SKM-1 (cell line): ENCODE measurements at regions not wholly inside any gene's neighbourhood (a gene's known extent, or its start where the extent isn't known, plus 50 kb on each side); places are given as distances from the start of the nearest gene placed in this dataset.

ENCODE experiments used
- DNase-seq: peaks from one replicate; lab custom pipeline; 2025; ENCODE audit not compliant: unreplicated experiment; lab: John Stamatoyannopoulos, UW

GRCh38 chr13:111513766-111514609, 193.5 kb downstream of the TEX29 start:
- DNase-seq, result no peak

DNA sequence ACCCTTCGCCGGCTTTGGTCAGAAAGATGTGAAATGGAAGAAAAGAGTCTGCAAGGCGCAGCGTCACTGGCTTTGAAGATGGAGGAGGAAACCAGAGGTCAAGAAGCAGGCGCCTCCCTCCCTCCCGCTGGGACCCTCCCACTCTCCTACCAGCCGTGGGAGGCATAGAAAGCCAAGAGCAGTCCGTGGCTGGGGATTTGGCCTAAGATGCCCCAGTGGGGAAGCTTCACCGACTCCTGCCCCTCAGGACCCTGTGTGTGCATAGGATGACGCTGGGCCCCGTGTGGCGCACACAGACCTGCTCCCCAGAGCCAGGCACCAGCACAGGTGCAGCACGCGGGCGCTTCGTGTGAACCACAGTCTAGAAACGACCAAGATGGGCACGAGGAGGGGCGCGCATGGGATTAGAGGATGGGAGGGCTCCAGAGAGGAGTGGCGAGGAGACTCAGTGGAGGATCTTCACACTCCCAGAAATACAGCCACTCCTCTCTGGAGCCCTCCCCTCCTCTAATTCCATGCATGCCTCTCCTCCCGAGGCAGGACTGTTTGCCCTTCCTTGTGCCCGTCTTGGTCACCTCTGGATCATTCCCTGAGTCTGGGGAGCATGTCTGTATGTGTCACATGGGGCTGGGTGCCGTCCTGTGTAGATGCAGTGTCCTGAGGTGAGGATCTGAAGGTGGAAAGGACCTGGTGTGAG, 194.3 kb downstream of the TEX29 start:
- DNase-seq, result no peak

DNA sequence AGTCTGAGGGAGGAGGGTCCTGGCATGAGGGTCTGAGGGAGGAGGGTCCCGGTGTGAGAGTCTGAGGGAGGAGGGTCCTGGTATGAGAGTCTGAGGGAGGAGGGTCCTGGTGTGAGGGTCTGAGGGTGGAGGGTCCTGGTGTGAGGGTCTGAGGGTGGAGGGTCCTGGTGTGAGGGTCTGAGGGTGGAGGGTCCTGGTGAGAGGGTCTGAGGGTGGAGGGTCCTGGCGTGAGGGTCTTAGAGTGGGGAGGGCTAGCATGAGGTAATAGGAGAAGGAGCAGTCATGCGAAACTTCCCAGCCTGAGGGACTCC, 194.8 kb downstream of the TEX29 start:
- no peak for DNase-seq

DNA sequence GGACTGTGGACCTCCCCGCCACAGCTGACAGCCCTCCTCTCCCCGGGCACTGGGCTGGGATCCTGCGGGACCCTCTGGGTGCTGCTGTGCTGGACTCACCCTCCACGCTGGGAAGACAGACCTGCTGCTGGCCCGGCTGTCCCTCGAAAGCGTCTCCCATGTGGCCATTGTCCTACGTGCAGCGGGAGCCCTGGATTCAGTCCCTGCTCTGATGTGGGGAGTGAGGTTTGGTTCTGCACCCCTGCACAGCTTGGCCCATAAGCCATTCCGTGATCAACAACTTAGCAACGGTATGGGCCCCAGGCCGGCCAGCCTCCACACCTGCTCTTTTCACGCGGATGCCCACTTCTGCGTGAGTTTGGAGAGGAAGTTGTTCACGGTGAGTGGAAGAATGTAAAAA, 195.2 kb downstream of the TEX29 start:
- no peak for DNase-seq

DNA sequence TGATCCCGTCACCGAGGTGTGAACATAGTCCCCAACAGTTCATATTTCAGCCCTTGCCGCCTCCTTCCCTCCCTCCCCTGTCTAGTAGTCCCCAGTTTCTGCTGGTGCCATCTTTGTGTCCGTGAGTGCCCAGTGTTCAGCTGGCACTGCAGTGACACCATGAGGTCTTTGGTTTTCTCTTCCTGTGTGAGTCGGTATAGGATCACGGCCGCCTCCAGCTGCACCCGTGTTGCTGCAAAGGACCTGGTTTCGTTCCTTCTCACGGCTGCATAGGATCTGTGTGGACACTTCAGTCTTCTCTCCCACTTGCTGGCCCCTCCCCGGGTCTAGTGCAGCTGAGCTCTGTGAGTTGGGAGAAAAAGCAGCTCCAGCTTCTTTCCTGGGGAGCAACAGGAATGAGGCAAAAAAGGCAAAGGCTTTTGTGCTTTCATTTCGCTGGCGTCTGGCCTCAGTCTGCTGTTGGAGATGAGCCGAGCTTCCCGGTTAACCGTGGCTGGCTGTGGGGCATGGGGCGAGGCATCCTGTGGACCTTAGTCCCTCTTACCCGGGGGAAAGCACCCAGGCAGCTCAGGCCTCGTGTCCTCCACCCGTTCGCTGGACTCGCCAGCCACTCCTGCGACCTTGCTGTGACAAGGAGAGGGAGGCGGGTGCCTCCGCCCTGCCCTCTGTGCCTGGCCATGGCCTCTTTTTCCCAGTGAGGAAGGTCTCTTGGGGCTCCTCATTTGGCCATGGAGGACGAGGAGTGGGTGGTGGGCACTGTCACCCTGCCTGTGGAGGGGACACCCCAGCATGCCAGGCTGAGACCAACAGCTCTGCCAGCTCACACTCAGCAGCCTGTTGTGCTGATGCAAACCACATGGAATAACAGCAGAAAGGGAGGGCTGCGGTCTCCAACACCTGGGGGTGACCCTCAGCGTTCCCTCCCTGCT, 196.5 kb downstream of the TEX29 start:
- no peak for DNase-seq

DNA sequence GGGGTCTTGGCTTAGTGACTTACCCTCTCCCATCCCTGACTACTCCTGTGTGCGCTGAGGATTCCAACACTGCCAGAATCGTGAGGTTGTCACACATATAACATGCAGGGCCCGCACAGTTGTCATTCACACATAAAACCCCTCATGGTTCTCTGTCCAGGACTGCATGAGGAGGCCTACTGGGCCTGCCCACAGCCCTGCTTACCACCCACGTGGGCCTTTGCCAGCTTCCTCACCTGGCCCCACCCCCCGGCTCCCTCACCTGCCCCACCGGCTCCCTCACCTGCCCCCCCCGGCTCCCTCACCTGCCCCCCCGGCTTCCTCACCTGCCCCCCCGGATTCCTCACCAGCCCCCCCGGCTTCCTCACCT, 197.2 kb downstream of the TEX29 start:
- DNase-seq, result no peak

DNA sequence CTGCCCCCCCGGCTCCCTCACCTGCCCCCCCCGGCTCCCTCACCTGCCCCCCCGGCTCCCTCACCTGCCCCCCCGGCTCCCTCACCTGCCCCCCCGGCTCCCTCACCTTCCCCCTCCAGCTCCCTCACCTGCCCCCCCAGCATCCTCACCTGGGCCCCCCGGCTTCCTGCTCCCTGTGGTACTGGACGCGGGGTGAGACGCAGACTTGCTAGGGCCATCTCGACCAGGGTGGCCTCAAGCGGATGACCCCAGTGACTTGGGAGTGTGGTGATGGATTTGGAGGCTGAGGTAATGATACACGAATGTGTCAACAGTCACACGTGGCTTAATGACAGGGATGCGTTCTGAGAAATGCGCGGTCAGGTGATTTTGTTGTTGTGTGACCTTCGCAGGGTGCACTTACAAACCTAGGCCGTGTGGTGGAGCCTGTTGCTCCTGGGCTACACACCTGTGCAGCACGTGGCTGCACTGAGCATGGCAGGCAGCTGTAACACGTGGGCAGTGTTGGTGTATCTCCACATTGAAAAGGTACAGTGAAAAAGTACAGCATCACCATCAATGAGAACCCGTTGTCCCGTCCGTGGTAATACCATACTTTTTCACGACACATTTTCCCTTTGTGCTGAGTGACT, 197.8 kb downstream of the TEX29 start:
- no peak for DNase-seq

- DNase-seq, result no peak
Measured at GRCh38 chr13:111519041-111519440, 198.6 kb downstream of the TEX29 start.

DNA sequence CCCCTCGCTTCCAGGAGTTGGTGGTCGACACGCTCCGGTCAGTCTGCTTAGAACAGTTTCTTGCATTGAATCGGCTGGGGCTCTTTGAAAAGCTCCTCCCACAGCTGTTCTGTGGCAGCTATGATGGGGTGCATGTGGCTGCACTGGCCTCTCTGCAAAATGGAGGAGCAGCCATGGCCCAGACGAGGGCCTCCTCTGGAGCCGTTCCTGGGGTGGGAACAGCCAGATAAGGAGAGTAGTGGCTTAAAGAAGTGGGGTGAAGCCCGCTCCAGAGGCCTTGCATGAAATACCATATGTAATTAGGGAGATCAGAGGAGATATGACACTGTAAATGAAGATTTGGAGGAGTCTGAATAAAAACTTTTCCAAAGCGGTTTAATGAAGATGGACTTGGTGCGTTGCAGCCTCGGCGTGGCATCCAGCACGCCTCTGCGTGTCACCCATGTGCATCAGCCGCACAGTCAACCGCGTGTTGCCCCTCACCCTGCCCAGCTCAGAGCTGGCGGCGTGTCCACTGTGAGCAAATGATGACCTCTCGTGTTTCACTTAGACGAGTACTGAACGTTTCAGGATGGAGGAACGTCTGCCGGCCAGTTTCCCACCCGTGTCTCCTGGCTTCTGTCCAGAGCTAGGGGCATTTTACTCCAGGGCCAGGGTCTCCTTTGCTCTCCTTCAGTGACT, 199.2 kb downstream of the TEX29 start:
- DNase-seq, result no peak

DNA sequence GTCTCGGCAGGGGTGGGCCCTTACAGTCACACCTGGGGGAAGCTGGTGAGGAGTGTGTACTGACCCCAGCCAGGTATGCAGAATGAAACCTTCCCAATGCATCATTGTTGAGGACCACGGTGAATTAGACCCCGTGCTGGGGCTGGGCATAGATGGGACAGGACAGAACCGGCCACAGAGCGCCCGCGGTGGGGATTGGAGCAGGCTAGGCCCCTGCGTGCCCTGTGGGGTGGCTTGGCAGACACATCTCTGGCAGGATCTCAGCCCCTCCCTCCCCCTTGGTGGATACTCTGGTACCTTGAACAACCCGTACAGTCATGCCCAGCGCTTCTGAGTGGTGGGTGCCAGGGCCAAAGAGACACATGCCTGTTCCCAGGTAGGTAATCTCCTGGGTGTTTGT, 200.6 kb downstream of the TEX29 start:
- DNase-seq, result no peak

GRCh38 chr13:111521691-111522229, 201.3 kb downstream of the TEX29 start:
- DNase-seq, result no peak

- no peak for DNase-seq
Measured at GRCh38 chr13:111525320-111526118, 205.1 kb downstream of the TEX29 start.

- DNase-seq, result no peak
Measured at GRCh38 chr13:111526922-111527321, 206.5 kb downstream of the TEX29 start.

GRCh38 chr13:111527614-111528229, 207.3 kb downstream of the TEX29 start:
- DNase-seq, result no peak

DNA sequence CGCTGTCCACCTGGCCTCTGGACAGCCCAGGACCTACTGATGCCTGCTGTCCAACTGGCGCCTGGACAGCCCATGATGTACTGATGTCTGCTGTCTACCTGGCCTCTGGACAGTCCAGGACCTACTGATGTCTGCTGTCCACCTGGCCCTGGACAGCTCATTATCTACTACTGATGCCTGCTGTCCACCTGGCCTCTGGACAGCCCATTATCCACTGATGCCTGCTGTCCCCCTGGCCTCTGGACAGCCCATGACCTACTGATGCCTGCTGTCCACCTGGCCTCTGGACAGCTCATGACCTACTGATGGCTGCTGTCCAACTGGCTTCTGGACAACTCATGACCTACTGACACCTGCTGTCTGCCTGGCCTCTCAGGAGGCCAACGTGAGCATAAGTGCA, 208.1 kb downstream of the TEX29 start:
- DNase-seq, result no peak

- DNase-seq, result no peak
Measured at GRCh38 chr13:111530137-111530870, 209.9 kb downstream of the TEX29 start.

GRCh38 chr13:111531505-111531904, 211.1 kb downstream of the TEX29 start:
- DNase-seq, result no peak

GRCh38 chr13:111532111-111532510, 211.7 kb downstream of the TEX29 start:
- no peak for DNase-seq
